Osteoblast (primary cell): ENCODE measurements at regions not wholly inside any gene's neighbourhood (a gene's known extent, or its start where the extent isn't known, plus 50 kb on each side); places are given as distances from the start of the nearest gene placed in this dataset.

Experiments
- DNase-seq: peaks from one replicate; pipeline ENCODE4 v3.0.0; 2011; ENCODE audit warnings: low spot score, mixed read lengths; ENCODE audit not compliant: insufficient read length; ENCODE audit errors: missing footprints
- H2AFZ ChIP-seq: 2 replicates; pipeline ENCODE4 v1.6.0; 2011; ENCODE audit warnings: mild to moderate bottlenecking, low read length
- H3K27ac ChIP-seq: 2 replicates; pipeline ENCODE4 v1.5.1; 2011; ENCODE audit warnings: mild to moderate bottlenecking, low read depth, low read length, moderate library complexity
- H3K27me3 ChIP-seq: 2 replicates; pipeline ENCODE4 v1.6.0; 2012; ENCODE audit warnings: mild to moderate bottlenecking, control low read depth, inconsistent platforms, low read length, moderate library complexity; ENCODE audit not compliant: insufficient read depth
- H3K36me3 ChIP-seq: 2 replicates; pipeline ENCODE4 v1.5.1; 2011; ENCODE audit warnings: mild to moderate bottlenecking, low read length, control low read depth, moderate library complexity; ENCODE audit not compliant: insufficient read depth
- H3K4me1 ChIP-seq: 2 replicates; pipeline ENCODE4 v1.5.1; 2011; ENCODE audit warnings: mild to moderate bottlenecking, low read length, control low read depth, moderate library complexity; ENCODE audit not compliant: insufficient read depth
- H3K4me2 ChIP-seq: 2 replicates; pipeline ENCODE4 v1.6.0; 2011; ENCODE audit warnings: mild to moderate bottlenecking, low read length; ENCODE audit not compliant: insufficient read depth
- H3K4me3 ChIP-seq: fragments of 200-600 bp; sonication (generic); 3 replicates; pipeline ENCODE4 v1.5.1; 2012; ENCODE audit warnings: mild to moderate bottlenecking, low read length, inconsistent platforms; ENCODE audit not compliant: insufficient read depth
- H3K79me2 ChIP-seq: 2 replicates; pipeline ENCODE4 v1.6.0; 2012; ENCODE audit warnings: mild to moderate bottlenecking, low read length, control low read depth, inconsistent platforms; ENCODE audit not compliant: insufficient read depth
- H3K9me3 ChIP-seq: 2 replicates; pipeline ENCODE4 v1.5.1; 2011; ENCODE audit warnings: low read depth, low read length, control low read depth
- H4K20me1 ChIP-seq: 2 replicates; pipeline ENCODE4 v1.6.0; 2012; ENCODE audit warnings: mild to moderate bottlenecking, low read length, control low read depth; ENCODE audit not compliant: insufficient read depth
- CTCF ChIP-seq: IDR thresholded peaks from 2 replicates; pipeline ENCODE4 v1.5.1; 2011; ENCODE audit warnings: mild to moderate bottlenecking, low read depth, low read length, moderate library complexity; ENCODE audit errors: extremely low read depth

- Histone ChIP-seq H3K36me3 (no peaks in the 10 kb centered on the region), H3K4me3 (no peak overlapping the region), H3K27ac (no peak overlapping the region), H4K20me1 (no peaks in the 10 kb centered on the region), H2AFZ (no peak overlapping the region), H3K27me3 (peaks cover 7% of the 10 kb centered on the region), H3K79me2 (no peaks in the 10 kb centered on the region), H3K4me2 (no peak overlapping the region), H3K9me3 (no peaks in the 10 kb centered on the region), H3K4me1 (no peaks in the 10 kb centered on the region)
- no peak for TF ChIP-seq CTCF
- no peak for DNase-seq
These were observed 66.1 kb upstream of the CTNNBL1 start for GRCh38 chr20:37627767-37628130.

- Histone ChIP-seq H4K20me1 (no peaks in the 10 kb centered on the region), H3K9me3 (no peaks in the 10 kb centered on the region), H3K27me3 (peaks cover 8% of the 10 kb centered on the region), H3K36me3 (no peaks in the 10 kb centered on the region), H3K4me3 (no peak overlapping the region), H3K79me2 (no peaks in the 10 kb centered on the region), H3K4me2 (no peak overlapping the region), H3K27ac (no peak overlapping the region), H2AFZ (no peak overlapping the region), H3K4me1 (no peaks in the 10 kb centered on the region)
- no peak for TF ChIP-seq CTCF
- DNase-seq: no peak
These were observed 66.6 kb upstream of the CTNNBL1 start for GRCh38 chr20:37627060-37627766.

GRCh38 chr20:37624963-37625362 lies 68.9 kb upstream of the CTNNBL1 start:
- no peak for TF ChIP-seq CTCF
- no peak for DNase-seq
- Histone ChIP-seq H3K36me3 (no peaks in the 10 kb centered on the region), H3K9me3 (no peaks in the 10 kb centered on the region), H2AFZ (no peak overlapping the region), H3K27me3 (peaks cover 12% of the 10 kb centered on the region), H3K4me3 (no peak overlapping the region), H3K4me1 (no peaks in the 10 kb centered on the region), H3K79me2 (no peaks in the 10 kb centered on the region), H3K27ac (no peak overlapping the region), H3K4me2 (no peak overlapping the region), H4K20me1 (no peaks in the 10 kb centered on the region)

- DNase-seq: no peak
- Histone ChIP-seq H2AFZ (no peak overlapping the region), H3K36me3 (no peaks in the 10 kb centered on the region), H3K27me3 (peaks cover 21% of the 10 kb centered on the region), H3K79me2 (no peaks in the 10 kb centered on the region), H3K4me2 (no peak overlapping the region), H3K9me3 (no peaks in the 10 kb centered on the region), H3K4me3 (no peak overlapping the region), H3K4me1 (no peaks in the 10 kb centered on the region), H3K27ac (no peak overlapping the region), H4K20me1 (no peaks in the 10 kb centered on the region)
- TF ChIP-seq CTCF: no peak
These were observed 71.1 kb upstream of the CTNNBL1 start for GRCh38 chr20:37622728-37623127.
